ENCODE measurements at regions not wholly inside any gene's neighbourhood (a gene's known extent, or its start where the extent isn't known, plus 50 kb on each side); places are given as distances from the start of the nearest gene placed in this dataset.
"Not testable (repeated sequence)": the region's sequence is repeated elsewhere in the genome, so short reads cannot be mapped to it uniquely, and the experiment has no call there.

DNA sequence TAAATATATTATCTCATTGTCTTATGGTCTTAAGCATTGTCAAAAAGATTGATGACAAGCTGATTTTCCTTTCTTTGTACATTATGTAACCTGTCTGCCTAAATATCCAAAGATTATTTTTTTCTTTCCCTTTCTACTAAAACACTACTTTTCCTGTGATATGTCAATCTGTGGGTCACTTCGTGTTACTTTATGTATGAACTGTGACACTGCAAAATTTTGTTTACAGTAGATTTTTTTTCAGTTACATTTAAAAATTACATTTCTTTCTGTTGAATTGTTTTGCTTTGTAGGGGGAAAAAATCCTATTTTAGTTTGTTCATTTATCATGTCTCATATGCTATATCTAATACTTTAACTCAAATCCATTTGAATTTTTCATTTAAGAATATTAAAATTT is 392.3 kb upstream of the ATXN7L3B start:
- H3K4me1 ChIP-seq (ENCODE audit: control insufficient read depth, insufficient read depth, low read length) = no peaks in the 10 kb centered on the region
- DNase-seq (ENCODE audit: low read depth) = no peak
- H3K9me3 ChIP-seq (ENCODE audit: control insufficient read depth, low read length) = no peaks in the 10 kb centered on the region
- H3K27me3 ChIP-seq (replicated peaks; ENCODE audit: control insufficient read depth, insufficient read depth, low read length) = no peaks in the 10 kb centered on the region
- H3K36me3 ChIP-seq (ENCODE audit: control insufficient read depth, insufficient read depth, low read length, severe bottlenecking) = no peaks in the 10 kb centered on the region
- no peak overlapping the region for H3K4me3 ChIP-seq (ENCODE audit: low read length)
- no peak overlapping the region for H3K9ac ChIP-seq (ENCODE audit: low read length)

DNA sequence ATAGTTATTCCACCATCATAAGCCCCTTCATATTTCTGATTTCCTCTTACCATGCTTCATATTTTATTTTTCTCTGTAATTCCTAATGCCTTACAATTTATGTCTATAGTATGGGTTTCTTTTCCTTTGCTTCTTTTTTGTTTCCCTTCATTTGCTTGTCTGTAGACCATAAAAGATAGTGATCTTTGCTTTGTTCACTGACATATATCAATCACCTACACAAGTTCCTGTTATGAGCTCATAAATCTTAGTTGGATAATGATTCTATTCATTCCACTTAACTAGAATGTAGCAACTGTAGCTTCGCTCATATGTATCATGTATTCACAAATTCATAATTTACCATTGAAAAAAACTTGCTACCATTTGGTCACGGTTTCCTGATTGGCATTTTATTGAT is 388.8 kb upstream of the ATXN7L3B start:
- H3K4me3 ChIP-seq (ENCODE audit: low read length) = no peak overlapping the region
- H3K36me3 ChIP-seq (ENCODE audit: control insufficient read depth, insufficient read depth, low read length, severe bottlenecking) = no peaks in the 10 kb centered on the region
- DNase-seq (ENCODE audit: low read depth) = no peak

DNA sequence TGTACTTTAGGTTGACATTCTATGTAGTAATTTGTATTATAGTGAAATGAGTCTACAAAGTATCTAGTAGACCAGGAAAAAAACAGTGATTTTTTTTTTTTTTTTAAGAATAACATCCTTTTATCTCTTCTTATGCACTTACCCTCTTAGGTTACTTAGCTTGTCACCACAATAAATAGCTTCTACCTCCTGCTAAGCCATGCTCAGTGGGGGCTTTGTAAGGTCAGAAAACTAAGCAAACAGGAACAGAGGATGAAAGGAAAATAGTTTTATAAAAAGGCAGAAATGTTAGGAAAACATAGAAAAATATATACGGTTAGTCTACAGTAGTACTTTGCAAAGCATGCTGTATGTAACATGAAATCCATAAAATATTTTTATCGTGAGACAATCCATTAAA is 385.3 kb upstream of the ATXN7L3B start:
- no peaks in the 10 kb centered on the region for H3K9me3 ChIP-seq (ENCODE audit: control insufficient read depth, low read length)
- DNase-seq (ENCODE audit: low read depth) = no peak
- no peaks in the 10 kb centered on the region for H3K36me3 ChIP-seq (ENCODE audit: control insufficient read depth, insufficient read depth, low read length, severe bottlenecking)
- H3K27me3 ChIP-seq (replicated peaks; ENCODE audit: control insufficient read depth, insufficient read depth, low read length) = no peaks in the 10 kb centered on the region
- H3K9ac ChIP-seq (ENCODE audit: low read length) = no peak overlapping the region
- H3K4me1 ChIP-seq (ENCODE audit: control insufficient read depth, insufficient read depth, low read length) = no peaks in the 10 kb centered on the region
- H3K4me3 ChIP-seq (ENCODE audit: low read length) = no peak overlapping the region

More for the DNA sequence above, 388.8 kb upstream of the ATXN7L3B start:
- no peaks in the 10 kb centered on the region for H3K4me1 ChIP-seq (ENCODE audit: control insufficient read depth, insufficient read depth, low read length)
- H3K9ac ChIP-seq (ENCODE audit: low read length) = no peak overlapping the region
- no peaks in the 10 kb centered on the region for H3K27me3 ChIP-seq (replicated peaks; ENCODE audit: control insufficient read depth, insufficient read depth, low read length)
- H3K9me3 ChIP-seq (ENCODE audit: control insufficient read depth, low read length) = no peaks in the 10 kb centered on the region

DNA sequence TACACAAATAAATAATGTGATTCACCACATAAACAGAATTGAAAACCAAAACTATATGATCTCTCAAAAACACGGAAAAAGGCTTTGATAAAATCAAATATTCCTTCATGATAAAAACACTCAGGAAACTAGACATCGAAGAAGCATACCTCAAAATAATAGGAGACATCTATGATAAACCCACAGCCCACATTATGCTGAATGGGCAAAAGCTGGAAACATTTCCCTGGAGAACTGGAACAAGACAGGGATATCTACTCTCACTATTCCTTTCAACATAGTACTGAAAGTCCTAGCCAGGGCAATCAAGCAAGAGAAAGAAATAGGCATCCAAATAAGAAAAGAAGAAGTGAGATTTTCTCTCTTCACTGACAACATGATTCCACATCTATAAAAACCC is 371.5 kb upstream of the ATXN7L3B start:
- no peaks in the 10 kb centered on the region for H3K36me3 ChIP-seq (ENCODE audit: control insufficient read depth, insufficient read depth, low read length, severe bottlenecking)
- no peak overlapping the region for H3K9ac ChIP-seq (ENCODE audit: low read length)
- DNase-seq (ENCODE audit: low read depth) = no peak
- H3K4me1 ChIP-seq (ENCODE audit: control insufficient read depth, insufficient read depth, low read length) = no peaks in the 10 kb centered on the region
- H3K9me3 ChIP-seq (ENCODE audit: control insufficient read depth, low read length) = no peaks in the 10 kb centered on the region
- H3K27me3 ChIP-seq (replicated peaks; ENCODE audit: control insufficient read depth, insufficient read depth, low read length) = no peaks in the 10 kb centered on the region
- H3K4me3 ChIP-seq (ENCODE audit: low read length) = no peak overlapping the region

DNA sequence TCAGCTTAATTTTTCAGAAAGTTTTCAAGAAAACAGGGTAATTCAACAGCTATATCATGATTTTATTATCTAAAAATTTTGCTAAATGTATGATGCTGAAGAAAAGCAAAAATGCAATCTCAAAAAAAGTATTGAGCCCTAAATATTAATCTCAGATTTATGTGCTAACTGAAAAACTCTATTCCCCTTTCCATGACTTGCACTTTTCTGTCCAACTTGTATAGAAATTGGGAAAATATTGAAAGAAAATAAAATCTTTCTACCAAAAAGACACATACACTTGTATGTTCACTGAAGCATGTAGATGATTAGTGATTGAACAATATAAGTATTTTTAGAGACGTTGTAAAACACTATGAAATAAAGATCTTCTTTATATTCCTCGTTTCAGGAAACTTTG is 368.0 kb upstream of the ATXN7L3B start:
- no peaks in the 10 kb centered on the region for H3K4me1 ChIP-seq (ENCODE audit: control insufficient read depth, insufficient read depth, low read length)
- no peak overlapping the region for H3K9ac ChIP-seq (ENCODE audit: low read length)
- DNase-seq (ENCODE audit: low read depth) = no peak
- no peaks in the 10 kb centered on the region for H3K27me3 ChIP-seq (replicated peaks; ENCODE audit: control insufficient read depth, insufficient read depth, low read length)
- H3K36me3 ChIP-seq (ENCODE audit: control insufficient read depth, insufficient read depth, low read length, severe bottlenecking) = no peaks in the 10 kb centered on the region
- no peak overlapping the region for H3K4me3 ChIP-seq (ENCODE audit: low read length)
- H3K9me3 ChIP-seq (ENCODE audit: control insufficient read depth, low read length) = peaks cover 5% of the 10 kb centered on the region

DNA sequence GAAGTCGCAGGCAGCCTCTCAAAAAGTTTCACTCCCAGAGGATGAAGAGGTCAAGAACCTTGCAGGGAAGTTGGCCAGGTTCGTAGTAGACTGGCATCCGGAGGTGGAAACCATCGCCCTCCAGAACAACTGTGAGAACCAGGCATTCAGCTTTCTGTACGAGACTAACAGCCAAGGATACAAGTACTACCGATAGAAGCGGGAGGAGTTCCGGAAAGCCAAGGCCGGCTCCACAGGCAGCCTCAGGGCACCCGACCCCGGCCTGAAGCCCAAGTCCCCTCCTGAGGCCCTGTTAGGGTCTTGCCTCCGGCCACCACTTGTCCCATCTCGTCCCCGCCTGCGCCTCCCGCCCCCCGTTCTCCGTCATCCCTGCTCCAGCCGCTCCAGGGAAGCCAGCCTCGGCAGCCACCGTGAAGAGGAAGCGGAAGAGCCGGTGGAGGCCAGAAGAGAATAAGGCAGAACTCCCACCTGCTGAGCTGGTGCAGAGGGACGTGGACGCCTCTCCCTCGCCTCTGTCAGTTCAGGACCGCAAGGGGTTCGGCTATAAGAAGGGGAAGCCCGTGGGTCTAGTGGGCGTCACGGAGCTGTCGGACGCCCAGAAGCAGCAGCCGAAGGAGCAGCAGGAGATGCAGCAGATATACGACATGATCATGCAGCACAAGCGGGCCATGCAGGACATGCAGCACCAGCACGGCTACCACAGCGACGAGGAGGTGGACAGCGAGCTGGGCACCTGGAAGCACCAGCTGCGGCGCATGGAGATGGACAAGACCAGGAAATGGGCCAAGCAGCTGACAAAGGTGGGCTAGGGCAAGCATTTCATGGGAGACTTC is 366.8 kb upstream of the ATXN7L3B start:
- H3K9me3 ChIP-seq (ENCODE audit: control insufficient read depth, low read length) = peaks cover 5% of the 10 kb centered on the region
- no peaks in the 10 kb centered on the region for H3K36me3 ChIP-seq (ENCODE audit: control insufficient read depth, insufficient read depth, low read length, severe bottlenecking)
- H3K4me1 ChIP-seq (ENCODE audit: control insufficient read depth, insufficient read depth, low read length) = no peaks in the 10 kb centered on the region
- no peak overlapping the region for H3K4me3 ChIP-seq (ENCODE audit: low read length)
- DNase-seq (ENCODE audit: low read depth) = no peak
- H3K9ac ChIP-seq (ENCODE audit: low read length) = no peak overlapping the region
- H3K27me3 ChIP-seq (replicated peaks; ENCODE audit: control insufficient read depth, insufficient read depth, low read length) = no peaks in the 10 kb centered on the region

DNA sequence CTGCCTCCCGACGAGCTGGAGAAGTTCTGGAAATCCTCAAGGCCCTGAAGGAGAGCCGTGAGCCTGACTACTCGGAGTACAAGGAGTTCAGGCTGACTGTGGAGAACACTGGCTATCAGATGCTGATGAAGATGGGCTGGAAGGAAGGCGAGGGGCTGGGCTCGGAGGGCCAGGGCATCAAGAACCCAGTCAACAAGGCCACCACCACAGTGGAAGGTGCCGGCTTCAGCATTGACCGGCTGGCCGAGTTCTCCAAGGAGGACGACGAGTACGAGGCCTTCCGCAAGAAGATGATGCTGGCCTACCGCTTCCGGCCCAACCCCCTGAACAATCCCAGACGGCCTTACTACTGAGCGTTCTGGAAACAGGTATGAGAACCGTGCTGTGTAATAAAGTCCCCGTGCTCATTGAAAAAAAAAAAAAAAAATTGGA is 366.1 kb upstream of the ATXN7L3B start:
- no peak overlapping the region for H3K9ac ChIP-seq (ENCODE audit: low read length)
- H3K9me3 ChIP-seq (ENCODE audit: control insufficient read depth, low read length) = peaks cover 5% of the 10 kb centered on the region
- H3K36me3 ChIP-seq (ENCODE audit: control insufficient read depth, insufficient read depth, low read length, severe bottlenecking) = no peaks in the 10 kb centered on the region
- H3K4me3 ChIP-seq (ENCODE audit: low read length) = no peak overlapping the region
- H3K27me3 ChIP-seq (replicated peaks; ENCODE audit: control insufficient read depth, insufficient read depth, low read length) = no peaks in the 10 kb centered on the region
- no peak for DNase-seq (ENCODE audit: low read depth)
- H3K4me1 ChIP-seq (ENCODE audit: control insufficient read depth, insufficient read depth, low read length) = no peaks in the 10 kb centered on the region

DNA sequence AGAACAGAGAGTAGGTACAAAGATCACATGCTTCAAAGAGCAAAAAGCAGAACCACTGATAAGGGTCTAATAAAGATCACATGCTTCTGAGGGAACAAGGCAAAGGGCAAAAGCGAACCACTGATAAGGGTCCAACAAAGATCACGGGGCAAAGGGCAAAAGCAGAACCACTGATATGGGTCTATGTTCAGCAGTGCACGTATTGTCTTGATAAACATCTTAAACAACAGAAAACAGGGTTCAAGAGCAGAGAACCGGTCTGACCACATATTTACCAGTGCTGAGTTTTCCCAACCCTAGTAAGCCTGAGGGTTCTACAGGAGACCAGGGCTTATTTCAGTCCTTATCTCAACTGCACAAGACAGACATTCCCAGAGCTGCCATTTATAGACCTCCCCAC is 362.7 kb upstream of the ATXN7L3B start:
- H3K4me3 ChIP-seq (ENCODE audit: low read length); H3K27me3 ChIP-seq (replicated peaks; ENCODE audit: control insufficient read depth, insufficient read depth, low read length); H3K9me3 ChIP-seq (ENCODE audit: control insufficient read depth, low read length); H3K36me3 ChIP-seq (ENCODE audit: control insufficient read depth, insufficient read depth, low read length, severe bottlenecking); H3K9ac ChIP-seq (ENCODE audit: low read length); H3K4me1 ChIP-seq (ENCODE audit: control insufficient read depth, insufficient read depth, low read length); DNase-seq (ENCODE audit: low read depth): not testable (repeated sequence)

DNA sequence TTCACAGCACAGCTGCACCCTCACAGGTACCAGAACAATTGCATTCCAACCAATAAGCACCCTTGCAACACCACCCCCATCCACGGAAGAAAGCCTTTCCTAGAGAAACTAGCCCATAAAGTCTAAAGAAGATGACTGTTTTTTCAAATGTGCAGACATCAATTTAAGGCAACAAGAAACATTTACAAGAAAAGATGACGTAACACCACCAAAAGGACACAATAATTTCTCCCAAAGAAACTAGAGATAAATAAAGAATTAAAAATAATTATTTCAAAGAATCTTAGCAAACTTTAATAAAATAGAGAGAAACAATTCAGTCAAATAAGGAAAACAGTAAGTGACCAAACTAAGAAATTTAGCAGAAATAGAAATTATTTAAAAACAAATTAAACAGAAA is 352.3 kb upstream of the ATXN7L3B start:
- H3K4me3 ChIP-seq (ENCODE audit: low read length) = no peak overlapping the region
- DNase-seq (ENCODE audit: low read depth) = no peak
- no peaks in the 10 kb centered on the region for H3K27me3 ChIP-seq (replicated peaks; ENCODE audit: control insufficient read depth, insufficient read depth, low read length)
- no peaks in the 10 kb centered on the region for H3K36me3 ChIP-seq (ENCODE audit: control insufficient read depth, insufficient read depth, low read length, severe bottlenecking)
- no peak overlapping the region for H3K9ac ChIP-seq (ENCODE audit: low read length)
- no peaks in the 10 kb centered on the region for H3K4me1 ChIP-seq (ENCODE audit: control insufficient read depth, insufficient read depth, low read length)
- H3K9me3 ChIP-seq (ENCODE audit: control insufficient read depth, low read length) = no peaks in the 10 kb centered on the region

DNA sequence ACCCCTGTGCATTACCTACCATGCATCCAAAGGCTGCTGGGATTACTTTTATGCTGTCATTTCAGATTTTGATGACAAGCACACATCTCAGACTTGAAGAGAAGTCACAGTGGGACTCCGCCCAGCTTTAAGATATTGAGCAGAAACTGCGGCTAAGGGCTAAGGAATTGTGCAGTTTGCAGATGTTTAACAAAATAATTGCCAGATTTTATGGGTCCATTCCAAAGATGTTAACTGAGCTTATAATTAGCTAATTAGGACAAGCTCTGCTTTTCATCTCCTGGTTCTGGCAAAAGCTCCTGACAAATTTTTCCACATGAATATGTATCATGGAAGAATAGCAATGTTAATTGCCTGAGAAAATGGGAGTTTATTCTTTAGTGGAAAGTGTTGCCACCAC is 344.4 kb upstream of the ATXN7L3B start:
- H3K9ac ChIP-seq (ENCODE audit: low read length) = no peak overlapping the region

DNA sequence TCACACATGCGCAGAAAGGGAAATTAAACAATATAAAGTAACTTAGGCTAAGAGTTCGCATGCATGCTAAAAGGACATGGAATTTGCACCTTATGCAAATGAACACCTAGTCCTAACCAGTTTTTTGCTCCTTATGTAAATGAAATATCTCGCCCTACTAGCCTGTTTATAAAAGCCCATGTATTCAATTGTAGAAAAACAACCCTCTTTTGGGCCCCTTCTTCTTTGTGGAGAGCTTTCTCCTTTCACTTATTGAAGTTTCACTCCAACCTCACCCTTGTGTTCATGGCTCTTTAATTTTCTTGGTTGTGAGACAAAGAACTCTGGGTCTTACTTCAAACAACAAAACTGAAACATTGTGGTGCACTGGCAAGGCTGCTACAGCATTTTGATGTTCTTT is 333.4 kb upstream of the ATXN7L3B start:
- DNase-seq (ENCODE audit: low read depth) = no peak
- no peak overlapping the region for H3K9ac ChIP-seq (ENCODE audit: low read length)
- peaks cover 5% of the 10 kb centered on the region for H3K9me3 ChIP-seq (ENCODE audit: control insufficient read depth, low read length)
- H3K4me3 ChIP-seq (ENCODE audit: low read length) = no peak overlapping the region
- H3K27me3 ChIP-seq (replicated peaks; ENCODE audit: control insufficient read depth, insufficient read depth, low read length) = no peaks in the 10 kb centered on the region
- H3K4me1 ChIP-seq (ENCODE audit: control insufficient read depth, insufficient read depth, low read length) = no peaks in the 10 kb centered on the region
- H3K36me3 ChIP-seq (ENCODE audit: control insufficient read depth, insufficient read depth, low read length, severe bottlenecking) = no peaks in the 10 kb centered on the region

More for the DNA sequence above, 344.4 kb upstream of the ATXN7L3B start:
- Histone ChIP-seq H3K9me3 (ENCODE audit: control insufficient read depth, low read length) (no peaks in the 10 kb centered on the region), H3K4me1 (ENCODE audit: control insufficient read depth, insufficient read depth, low read length) (no peaks in the 10 kb centered on the region), H3K36me3 (ENCODE audit: control insufficient read depth, insufficient read depth, low read length, severe bottlenecking) (no peaks in the 10 kb centered on the region), H3K4me3 (ENCODE audit: low read length) (no peak overlapping the region), H3K27me3 (replicated peaks; ENCODE audit: control insufficient read depth, insufficient read depth, low read length) (no peaks in the 10 kb centered on the region)
- no peak for DNase-seq (ENCODE audit: low read depth)

Data from adipocyte (in vitro differentiated cells).